Right ventricle myocardium superior (tissue), 1 donor: ENCODE measurements at regions not wholly inside any gene's neighbourhood (a gene's known extent, or its start where the extent isn't known, plus 50 kb on each side); places are given as distances from the start of the nearest gene placed in this dataset.

Source experiments
- ATAC-seq: fragments of 200-7000 bp; cut with Tn5 transposase; one replicate; pipeline ENCODE4 v1.9.1; 2020; ENCODE audit warnings: mild to moderate bottlenecking; ENCODE audit not compliant: poor library complexity
- DNase-seq: peaks from one replicate; pipeline ENCODE4 v3.0.0-alpha.2; 2020
- intact Hi-C: fragments of 100-400 bp; cut with DNase I; formaldehyde crosslinking; loops from one replicate; pipeline ENCODE4 v1.11.2; 2022
- donor health status: DM: no; HTN: yes; CAD: no; lungs with severe emphysema.

DNA sequence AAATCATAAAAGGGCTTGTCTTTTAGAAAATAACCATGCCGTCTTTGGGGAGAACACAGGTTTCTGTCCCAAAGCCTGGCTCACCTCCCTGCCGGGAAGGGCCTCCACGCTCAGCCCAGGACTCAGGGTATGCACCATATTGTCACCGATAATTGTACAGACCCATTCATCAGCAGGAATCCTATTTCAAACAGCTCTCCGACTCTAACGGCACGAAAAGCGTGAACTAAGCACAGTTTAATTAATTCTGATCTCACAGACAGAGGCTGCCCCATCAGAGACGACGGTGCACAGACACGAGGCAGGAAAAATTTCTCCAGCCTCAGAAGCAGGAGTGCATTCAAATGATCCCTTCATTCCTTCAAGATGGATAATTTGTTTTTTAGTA, 276.2 kb downstream of the MYCN start:
- intact Hi-C loops, result no loop called here
- DNase-seq (no peak), ATAC-seq (no peak)

DNA sequence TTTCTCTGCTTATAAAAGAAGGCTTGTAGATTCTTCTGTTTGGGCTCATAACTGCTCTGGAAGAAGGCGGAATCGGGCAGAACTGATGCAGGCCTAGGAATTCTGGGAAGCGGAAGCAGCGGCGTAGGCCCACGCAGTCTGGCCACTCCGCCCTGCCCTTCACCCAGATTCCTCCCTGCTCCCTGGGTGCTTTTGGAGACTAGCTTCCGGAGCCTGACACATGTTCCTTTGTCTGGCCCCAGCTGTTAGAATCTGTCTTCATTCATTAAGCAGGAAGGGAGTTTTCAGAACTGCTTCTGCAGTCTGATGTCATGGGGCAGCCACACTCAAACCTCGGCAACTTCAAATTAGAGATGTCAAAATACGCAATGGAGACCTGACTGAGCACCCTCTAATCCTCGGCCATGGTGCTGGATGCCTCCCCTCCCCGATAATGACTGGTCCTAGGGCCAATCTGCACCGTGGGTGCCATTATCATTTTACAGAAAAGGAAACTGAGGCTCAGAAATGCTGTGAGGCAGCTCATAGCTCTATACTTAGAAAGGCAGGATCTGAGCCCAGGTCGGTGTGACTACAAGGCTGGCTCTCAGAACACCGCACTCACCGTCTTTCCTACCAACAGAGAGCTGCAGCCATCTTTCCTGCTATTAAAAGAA, 275.7 kb downstream of the MYCN start:
- ATAC-seq (peak; percentile 25), DNase-seq (no peak)
- intact Hi-C loops, result no loop called here

DNA sequence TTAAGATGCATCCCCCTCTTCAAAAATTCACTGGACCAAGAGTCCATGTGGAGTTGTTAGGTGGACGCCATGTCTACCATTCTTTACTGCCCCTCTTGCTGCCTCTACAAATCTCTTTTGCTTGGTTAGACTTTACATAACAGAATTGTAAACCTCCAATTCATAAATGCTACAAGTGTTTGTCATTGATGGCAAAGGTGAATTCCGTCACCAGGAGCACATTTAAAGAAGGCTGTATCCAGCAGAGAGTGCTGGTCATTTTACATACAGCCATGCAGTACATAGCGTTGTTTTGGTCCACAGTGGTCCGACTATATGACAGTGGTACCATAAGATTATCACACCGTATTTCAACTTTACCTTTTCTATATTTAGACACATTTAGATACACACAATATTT, 274.5 kb downstream of the MYCN start:
- ATAC-seq, result no peak
- intact Hi-C loops, result no loop called here
- DNase-seq, result no peak

DNA sequence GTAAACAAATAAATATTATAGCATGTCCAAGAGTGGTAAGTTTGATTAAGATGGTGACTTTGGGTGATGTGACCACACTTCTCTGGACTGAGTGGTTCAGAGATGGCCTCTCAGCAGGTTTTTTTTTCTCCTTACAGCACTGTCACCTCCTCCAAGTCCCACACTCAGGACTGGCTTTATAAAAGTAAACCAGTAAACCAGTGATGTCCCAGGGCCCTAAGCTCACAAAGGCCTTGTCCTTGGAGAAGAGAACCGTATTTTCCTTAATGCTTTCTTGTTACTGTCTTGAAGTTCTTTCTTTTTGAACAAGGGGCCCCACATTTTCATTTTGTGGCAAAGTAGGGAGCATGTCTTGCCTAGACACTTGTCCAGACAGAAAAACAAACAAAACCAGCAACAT, 274.0 kb downstream of the MYCN start:
- ATAC-seq (no peak), DNase-seq (no peak)
- intact Hi-C loops, result no loop called here

DNA sequence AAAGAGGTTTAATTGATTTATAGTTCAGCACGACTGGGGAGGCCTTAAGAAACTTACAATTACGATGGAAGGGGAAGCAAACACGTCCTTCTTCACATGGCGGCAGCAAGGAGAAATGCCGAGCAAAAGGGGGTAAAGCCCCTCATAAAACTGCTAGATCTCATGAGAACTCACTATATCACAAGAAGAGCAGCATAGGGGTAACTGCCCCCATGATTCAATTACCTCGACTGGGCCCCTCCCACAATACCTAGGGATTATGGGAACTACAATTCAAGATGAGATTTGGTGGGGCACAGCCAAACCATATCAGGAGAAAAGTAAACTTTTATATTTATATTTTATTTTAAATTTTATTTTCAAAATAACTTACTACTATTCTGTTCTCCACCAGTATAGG, 272.0 kb downstream of the MYCN start:
- intact Hi-C loops, result no loop called here
- DNase-seq (no peak), ATAC-seq (no peak)

DNA sequence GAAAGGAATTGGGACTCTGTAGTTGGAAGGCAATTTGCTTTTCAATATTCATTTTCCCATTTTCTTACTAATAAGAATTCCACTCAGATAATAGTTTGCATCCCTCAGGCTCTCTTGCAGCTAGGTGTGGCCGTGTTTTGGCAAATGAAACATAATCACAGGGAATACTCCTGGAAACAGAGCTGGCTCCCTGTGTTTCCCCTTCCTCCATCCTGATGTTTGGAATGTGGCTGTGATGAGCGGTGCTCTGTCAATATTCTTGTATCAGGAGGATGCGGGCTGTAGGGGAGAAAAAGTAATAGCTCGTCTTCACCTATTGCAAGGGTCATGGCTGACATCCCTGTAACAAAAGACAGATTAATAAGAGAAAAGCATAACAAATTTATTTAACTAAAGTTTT, 271.0 kb downstream of the MYCN start:
- ATAC-seq (no peak), DNase-seq (no peak)
- intact Hi-C loops, result no loop called here

GRCh38 chr2:16210841-16211240, 270.5 kb downstream of the MYCN start:
- intact Hi-C loops, result no loop called here
- no peak for DNase-seq
- no peak for ATAC-seq

GRCh38 chr2:16209799-16210198, 269.4 kb downstream of the MYCN start:
- intact Hi-C loops, result no loop called here
- no peak for DNase-seq
- ATAC-seq, result no peak

DNA sequence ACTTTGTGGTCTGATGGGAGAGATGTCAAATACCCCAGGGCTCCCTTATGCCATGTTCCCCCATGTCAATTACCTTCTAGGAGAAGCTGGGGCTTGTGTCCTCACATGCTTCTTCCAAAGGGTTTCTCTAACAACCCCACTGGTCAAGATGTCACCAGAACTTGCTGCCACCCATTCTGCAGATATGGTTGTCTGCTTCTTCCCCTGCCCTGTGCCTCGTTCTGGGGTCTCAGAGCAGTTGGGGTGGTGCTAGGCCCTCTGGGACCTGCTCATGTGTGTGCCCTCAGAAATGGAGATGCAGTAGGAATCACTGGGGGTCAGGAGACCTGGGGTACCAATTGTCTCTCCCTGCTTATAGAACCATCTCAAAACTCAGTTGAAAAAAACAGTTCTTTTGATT, 268.6 kb downstream of the MYCN start:
- DNase-seq, result no peak
- intact Hi-C loops, result no loop called here
- no peak for ATAC-seq

DNA sequence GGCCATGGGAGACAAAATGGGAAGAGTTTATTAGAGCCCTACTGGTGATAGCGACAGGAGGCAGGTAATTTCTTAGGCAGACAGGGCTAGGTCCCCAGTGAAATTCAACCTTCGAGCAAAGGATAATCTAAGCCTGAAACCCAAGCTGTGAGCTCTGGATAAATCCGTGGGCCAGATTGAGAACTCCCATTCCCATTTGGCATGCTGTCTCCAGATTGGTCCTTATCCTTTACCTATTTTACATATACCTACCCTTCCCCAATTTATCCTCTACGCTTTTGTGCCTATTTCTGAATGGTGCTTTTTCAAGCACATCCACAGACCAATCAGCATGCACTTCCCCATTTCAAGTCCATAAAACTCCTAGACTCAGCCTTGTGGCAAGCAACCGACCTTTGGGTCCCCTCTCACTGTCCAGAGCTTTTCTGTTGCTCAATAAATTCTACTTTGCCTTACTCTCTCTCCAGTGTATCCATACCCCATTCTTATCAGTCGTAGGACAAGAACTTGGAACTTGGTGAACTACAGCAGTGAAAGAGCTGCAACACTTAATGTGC, 268.0 kb downstream of the MYCN start:
- intact Hi-C loops, result no loop called here
- no peak for DNase-seq
- ATAC-seq, result no peak

DNA sequence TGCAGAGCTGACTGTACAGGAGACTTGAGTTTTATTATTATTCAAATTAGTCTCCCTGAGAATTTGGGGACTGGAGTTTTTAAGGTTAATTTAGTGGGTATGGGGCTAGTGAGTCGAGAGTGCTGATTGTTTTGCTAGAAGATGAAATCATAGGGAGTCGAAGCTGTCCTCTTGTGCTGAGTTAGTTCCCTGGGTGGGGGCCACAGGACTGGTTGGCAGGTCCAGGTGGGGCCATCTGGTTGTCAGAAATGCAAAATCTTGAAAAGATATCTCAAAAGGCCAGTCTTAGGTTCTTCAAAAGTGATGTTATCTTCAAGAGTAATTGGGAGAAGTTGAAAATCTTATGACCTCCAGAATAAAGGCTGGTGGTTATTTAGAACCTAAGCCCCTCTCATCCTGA, 267.3 kb downstream of the MYCN start:
- ATAC-seq, result no peak
- intact Hi-C loops, result no loop called here
- DNase-seq, result no peak

- no peak for ATAC-seq
- intact Hi-C loops, result no loop called here
Observed at GRCh38 chr2:16207151-16207550, 266.8 kb downstream of the MYCN start.

GRCh38 chr2:16206191-16206944, 266.0 kb downstream of the MYCN start:
- ATAC-seq (no peak), DNase-seq (no peak)
- intact Hi-C loops, result no loop called here

More at GRCh38 chr2:16207151-16207550, 266.8 kb downstream of the MYCN start:
- DNase-seq, result no peak

GRCh38 chr2:16205631-16206030, 265.3 kb downstream of the MYCN start:
- intact Hi-C loops, result no loop called here
- no peak for DNase-seq
- no peak for ATAC-seq

- DNase-seq (no peak), ATAC-seq (no peak)
- intact Hi-C loops, result no loop called here
Observed at GRCh38 chr2:16204886-16205620, 264.7 kb downstream of the MYCN start.

DNA sequence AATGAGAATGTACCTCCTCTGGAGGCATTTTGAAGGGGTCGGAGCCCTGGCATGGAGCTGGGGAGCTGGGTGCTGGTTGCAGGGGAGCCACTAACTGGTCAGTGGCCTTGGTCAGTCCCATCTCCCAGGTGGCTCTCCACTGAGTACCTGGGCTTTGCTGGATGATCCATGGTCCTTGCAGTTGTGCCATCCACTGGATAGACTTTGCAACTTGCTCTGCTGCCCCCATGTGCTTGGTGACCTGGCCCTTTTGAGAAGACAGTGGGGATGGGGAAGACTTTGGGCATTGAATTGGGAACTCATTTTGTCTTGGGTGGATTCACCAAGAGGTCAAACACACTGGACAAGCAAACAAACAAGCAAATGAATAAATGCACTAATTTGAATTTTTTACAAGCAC, 263.9 kb downstream of the MYCN start:
- no peak for DNase-seq
- no peak for ATAC-seq
- intact Hi-C loops, result no loop called here

- no peak for DNase-seq
- no peak for ATAC-seq
Observed at GRCh38 chr2:16203691-16204090, 263.3 kb downstream of the MYCN start.

GRCh38 chr2:16203069-16203468, 262.7 kb downstream of the MYCN start:
- no peak for ATAC-seq
- intact Hi-C loops, result no loop called here
- DNase-seq, result no peak

More at GRCh38 chr2:16203691-16204090, 263.3 kb downstream of the MYCN start:
- intact Hi-C loops, result no loop called here

GRCh38 chr2:16202266-16203020, 262.1 kb downstream of the MYCN start:
- DNase-seq (no peak), ATAC-seq (no peak)
- intact Hi-C loops, result no loop called here
